A673 (cell line): ENCODE measurements at regions not wholly inside any gene's neighbourhood (a gene's known extent, or its start where the extent isn't known, plus 50 kb on each side); places are given as distances from the start of the nearest gene placed in this dataset.

Experiments used
- EZH2 ChIP-seq: fragments of 200-600 bp; sonication (generic); IDR thresholded peaks from 2 replicates; pipeline ENCODE4 v1.6.1; 2017; ENCODE audit warnings: borderline replicate concordance, low read depth, mild to moderate bottlenecking, mixed read lengths, antibody characterized with exemption, low read length; ENCODE audit not compliant: poor library complexity, severe bottlenecking
- TF ChIP-seq, protein P1 (sequence below): fragments of 300-800, 200-600 bp; sonication (generic); conservative IDR thresholded peaks from 2 replicates; pipeline ENCODE4 v1.5.1; 2017; ENCODE audit warnings: low read depth, mild to moderate bottlenecking, antibody characterized with exemption, low read length, moderate library complexity, mixed read lengths

DNA sequence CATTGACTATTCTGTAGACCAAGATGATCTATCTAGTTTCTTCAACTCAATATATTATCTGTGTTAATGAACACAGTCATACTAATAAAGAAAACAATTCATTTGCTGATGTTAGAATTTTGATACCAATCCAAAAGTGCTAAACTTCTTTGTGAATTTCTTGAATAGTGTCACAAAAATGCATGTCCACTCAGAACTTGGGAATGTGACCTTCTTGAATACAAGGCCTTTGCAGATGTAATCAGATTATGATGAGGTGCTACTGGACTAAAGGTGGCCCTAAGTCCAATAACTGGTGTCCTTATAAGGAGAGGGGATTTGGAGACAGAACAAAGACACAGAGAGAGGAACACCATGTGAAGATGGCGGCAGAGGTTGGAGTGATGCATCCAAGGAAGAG lies 305.8 kb upstream of the ZP4 start:
- TF ChIP-seq, protein P1, sequence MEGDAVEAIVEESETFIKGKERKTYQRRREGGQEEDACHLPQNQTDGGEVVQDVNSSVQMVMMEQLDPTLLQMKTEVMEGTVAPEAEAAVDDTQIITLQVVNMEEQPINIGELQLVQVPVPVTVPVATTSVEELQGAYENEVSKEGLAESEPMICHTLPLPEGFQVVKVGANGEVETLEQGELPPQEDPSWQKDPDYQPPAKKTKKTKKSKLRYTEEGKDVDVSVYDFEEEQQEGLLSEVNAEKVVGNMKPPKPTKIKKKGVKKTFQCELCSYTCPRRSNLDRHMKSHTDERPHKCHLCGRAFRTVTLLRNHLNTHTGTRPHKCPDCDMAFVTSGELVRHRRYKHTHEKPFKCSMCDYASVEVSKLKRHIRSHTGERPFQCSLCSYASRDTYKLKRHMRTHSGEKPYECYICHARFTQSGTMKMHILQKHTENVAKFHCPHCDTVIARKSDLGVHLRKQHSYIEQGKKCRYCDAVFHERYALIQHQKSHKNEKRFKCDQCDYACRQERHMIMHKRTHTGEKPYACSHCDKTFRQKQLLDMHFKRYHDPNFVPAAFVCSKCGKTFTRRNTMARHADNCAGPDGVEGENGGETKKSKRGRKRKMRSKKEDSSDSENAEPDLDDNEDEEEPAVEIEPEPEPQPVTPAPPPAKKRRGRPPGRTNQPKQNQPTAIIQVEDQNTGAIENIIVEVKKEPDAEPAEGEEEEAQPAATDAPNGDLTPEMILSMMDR, result no peak
- no peak for TF ChIP-seq EZH2
